ENCODE measurements at regions not wholly inside any gene's neighbourhood (a gene's known extent, or its start where the extent isn't known, plus 50 kb on each side); places are given as distances from the start of the nearest gene placed in this dataset.
"Not testable (repeated sequence)": the region's sequence is repeated elsewhere in the genome, so short reads cannot be mapped to it uniquely, and the experiment has no call there.

GRCh38 chr6:176766-177165, 115.5 kb upstream of the DUSP22 start:
- ChIA-PET POLR2A (no interaction called here), CTCF (no interaction called here)
- no peaks in the 10 kb centered on the region for H3K9me3 ChIP-seq (ENCODE audit: control insufficient read depth, insufficient read depth, low read depth, low read length)
- H3K36me3 ChIP-seq (ENCODE audit: control insufficient read depth in 2 of 2, insufficient read depth in 1 of 2, low read length in 2 of 2), result no peaks in the 10 kb centered on the region
- H3K4me1 ChIP-seq (ENCODE audit: control insufficient read depth, insufficient read depth, low read length), result no peaks in the 10 kb centered on the region
- no peak overlapping the region for H3K27ac ChIP-seq (ENCODE audit: extremely low read depth, low read depth, low read length)
- TF ChIP-seq, protein P1, sequence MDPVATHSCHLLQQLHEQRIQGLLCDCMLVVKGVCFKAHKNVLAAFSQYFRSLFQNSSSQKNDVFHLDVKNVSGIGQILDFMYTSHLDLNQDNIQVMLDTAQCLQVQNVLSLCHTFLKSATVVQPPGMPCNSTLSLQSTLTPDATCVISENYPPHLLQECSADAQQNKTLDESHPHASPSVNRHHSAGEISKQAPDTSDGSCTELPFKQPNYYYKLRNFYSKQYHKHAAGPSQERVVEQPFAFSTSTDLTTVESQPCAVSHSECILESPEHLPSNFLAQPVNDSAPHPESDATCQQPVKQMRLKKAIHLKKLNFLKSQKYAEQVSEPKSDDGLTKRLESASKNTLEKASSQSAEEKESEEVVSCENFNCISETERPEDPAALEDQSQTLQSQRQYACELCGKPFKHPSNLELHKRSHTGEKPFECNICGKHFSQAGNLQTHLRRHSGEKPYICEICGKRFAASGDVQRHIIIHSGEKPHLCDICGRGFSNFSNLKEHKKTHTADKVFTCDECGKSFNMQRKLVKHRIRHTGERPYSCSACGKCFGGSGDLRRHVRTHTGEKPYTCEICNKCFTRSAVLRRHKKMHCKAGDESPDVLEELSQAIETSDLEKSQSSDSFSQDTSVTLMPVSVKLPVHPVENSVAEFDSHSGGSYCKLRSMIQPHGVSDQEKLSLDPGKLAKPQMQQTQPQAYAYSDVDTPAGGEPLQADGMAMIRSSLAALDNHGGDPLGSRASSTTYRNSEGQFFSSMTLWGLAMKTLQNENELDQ (tag by site-specific recombination; IDR thresholded peaks at IDR 0.05; ENCODE audit: low read depth), result no peak
- TF ChIP-seq, protein P2, sequence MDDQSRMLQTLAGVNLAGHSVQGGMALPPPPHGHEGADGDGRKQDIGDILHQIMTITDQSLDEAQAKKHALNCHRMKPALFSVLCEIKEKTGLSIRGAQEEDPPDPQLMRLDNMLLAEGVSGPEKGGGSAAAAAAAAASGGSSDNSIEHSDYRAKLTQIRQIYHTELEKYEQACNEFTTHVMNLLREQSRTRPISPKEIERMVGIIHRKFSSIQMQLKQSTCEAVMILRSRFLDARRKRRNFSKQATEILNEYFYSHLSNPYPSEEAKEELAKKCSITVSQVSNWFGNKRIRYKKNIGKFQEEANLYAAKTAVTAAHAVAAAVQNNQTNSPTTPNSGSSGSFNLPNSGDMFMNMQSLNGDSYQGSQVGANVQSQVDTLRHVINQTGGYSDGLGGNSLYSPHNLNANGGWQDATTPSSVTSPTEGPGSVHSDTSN (CRISPR knock-in tag; IDR thresholded peaks at IDR 0.05), result no peak
- no peak for TF ChIP-seq ZNF394 (tag by site-specific recombination; IDR thresholded peaks at IDR 0.05; ENCODE audit: borderline replicate concordance)
- no peak for TF ChIP-seq ZEB2 (tag by site-specific recombination; IDR thresholded peaks at IDR 0.05)
- no peak for TF ChIP-seq GLIS2 (tag by site-specific recombination; IDR thresholded peaks at IDR 0.05)
- TF ChIP-seq ZNF658 (tag by site-specific recombination; IDR thresholded peaks at IDR 0.05), result no peak
- no peak for TF ChIP-seq ZNF830 (tag by site-specific recombination; IDR thresholded peaks at IDR 0.05; ENCODE audit: low read depth)
- TF ChIP-seq ZNF596 (tag by site-specific recombination; IDR thresholded peaks at IDR 0.05), result no peak
- no peak for TF ChIP-seq ZIC2 (tag by site-specific recombination; IDR thresholded peaks at IDR 0.05)
- no peak for TF ChIP-seq HOXD13 (CRISPR knock-in tag; IDR thresholded peaks at IDR 0.05; ENCODE audit: borderline replicate concordance)
- no peak overlapping the region for H3K4me3 ChIP-seq (ENCODE audit: low read depth, low read length)

DNA sequence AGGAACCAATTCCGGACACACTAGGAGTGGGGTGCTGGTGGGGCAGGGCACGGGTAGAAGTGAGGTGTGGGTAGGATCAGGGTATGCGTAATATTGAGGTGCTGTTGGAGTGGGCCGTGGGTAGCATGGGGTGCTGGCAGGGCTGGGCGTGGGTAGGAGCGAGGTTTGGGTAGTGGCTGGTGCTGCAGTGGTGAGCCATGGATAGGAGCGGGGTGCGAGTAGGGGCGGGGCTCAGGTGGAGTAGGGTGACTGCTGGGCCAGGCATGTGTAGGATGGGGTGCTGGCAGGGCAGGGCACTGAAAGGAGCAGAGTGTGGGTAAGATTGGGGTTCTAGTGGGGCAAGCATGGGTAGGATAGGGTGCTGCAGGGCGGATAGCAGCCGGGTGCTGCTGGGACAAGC, 114.2 kb upstream of the DUSP22 start:
- Histone ChIP-seq H3K4me1 (ENCODE audit: control insufficient read depth, insufficient read depth, low read length) (no peaks in the 10 kb centered on the region), H3K9me3 (ENCODE audit: control insufficient read depth, insufficient read depth, low read depth, low read length) (no peaks in the 10 kb centered on the region)
- POLR2A ChIA-PET, result no interaction called here

DNA sequence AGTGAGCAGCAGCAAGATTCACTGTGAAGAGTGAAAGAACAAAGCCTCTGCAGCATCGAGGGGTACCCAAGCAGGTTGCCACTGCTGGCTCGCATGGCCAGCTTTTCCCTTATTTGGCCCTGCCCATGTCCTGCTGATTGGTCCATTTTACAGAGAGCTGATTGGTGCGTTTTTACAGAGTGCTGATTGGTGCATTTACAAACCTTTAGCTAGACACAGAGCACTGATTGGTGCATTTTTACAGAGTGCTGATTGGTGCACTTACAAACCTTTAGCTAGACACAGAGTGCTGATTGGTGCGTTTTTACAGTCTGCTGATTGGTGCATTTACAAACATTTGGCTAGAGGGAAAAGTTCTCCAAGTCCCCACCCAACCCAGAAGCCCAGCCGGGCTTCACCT, 113.4 kb upstream of the DUSP22 start:
- H3K36me3 ChIP-seq (ENCODE audit: control insufficient read depth in 2 of 2, insufficient read depth in 1 of 2, low read length in 2 of 2); H3K27ac ChIP-seq (ENCODE audit: extremely low read depth, low read depth, low read length); H3K4me3 ChIP-seq (ENCODE audit: low read depth, low read length); H3K9me3 ChIP-seq (ENCODE audit: control insufficient read depth, insufficient read depth, low read depth, low read length); H3K4me1 ChIP-seq (ENCODE audit: control insufficient read depth, insufficient read depth, low read length); POLR2A ChIA-PET: not testable (repeated sequence)
- CTCF ChIA-PET, result interaction anchor here (0.7 to 1.2 kb wide), 2 partner anchors 10 to 21 kb away, joined by 3 read pairs; no protein-coding TSS in a partner anchor

More for the DNA sequence above, 114.2 kb upstream of the DUSP22 start:
- H3K27ac ChIP-seq (ENCODE audit: extremely low read depth, low read depth, low read length), result no peak overlapping the region
- H3K36me3 ChIP-seq (ENCODE audit: control insufficient read depth in 2 of 2, insufficient read depth in 1 of 2, low read length in 2 of 2), result no peaks in the 10 kb centered on the region
- TF ChIP-seq AEBP2 (tag by site-specific recombination; IDR thresholded peaks at IDR 0.05; ENCODE audit: borderline replicate concordance), result no peak
- TF ChIP-seq, protein P2 (CRISPR knock-in tag; IDR thresholded peaks at IDR 0.05), result no peak
- TF ChIP-seq ZNF76 (tag by site-specific recombination; IDR thresholded peaks at IDR 0.05; ENCODE audit: borderline replicate concordance, low read depth), result no peak
- no peak for TF ChIP-seq SP3 (tag by site-specific recombination; IDR thresholded peaks at IDR 0.05)
- TF ChIP-seq ZEB2 (tag by site-specific recombination; IDR thresholded peaks at IDR 0.05), result no peak
- TF ChIP-seq ZNF707 (tag by site-specific recombination; IDR thresholded peaks at IDR 0.05), result no peak
- no peak for TF ChIP-seq ZNF211 (tag by site-specific recombination; IDR thresholded peaks at IDR 0.05; ENCODE audit: low read depth)
- no peak for TF ChIP-seq ZNF155 (tag by site-specific recombination; IDR thresholded peaks at IDR 0.05)
- no peak for TF ChIP-seq REPIN1 (tag by site-specific recombination; IDR thresholded peaks at IDR 0.05; ENCODE audit: low read depth)
- no peak for TF ChIP-seq SALL2 (tag by site-specific recombination; IDR thresholded peaks at IDR 0.05; ENCODE audit: borderline replicate concordance)
- TF ChIP-seq SCRT2 (tag by site-specific recombination; IDR thresholded peaks at IDR 0.05), result no peak
- no peak overlapping the region for H3K4me3 ChIP-seq (ENCODE audit: low read depth, low read length)
- CTCF ChIA-PET, result interaction anchor here (0.7 to 1.2 kb wide), 3 partner anchors 9 to 671 kb away, joined by 3 read pairs; no protein-coding TSS in a partner anchor

Data from HEK293 (cell line).